GM23338 (cell line): ENCODE measurements at regions not wholly inside any gene's neighbourhood (a gene's known extent, or its start where the extent isn't known, plus 50 kb on each side); places are given as distances from the start of the nearest gene placed in this dataset.

Source experiments
- ATAC-seq: fragments of 200-7000 bp; cut with Tn5 transposase; 3 replicates; pipeline ENCODE4 v1.9.1; 2020
- DNase-seq: peaks from one replicate; pipeline ENCODE4 v3.0.0-alpha.2; 2015; ENCODE audit warnings: low spot score
- H2AFZ ChIP-seq: fragments of 200-600 bp; sonication (generic); 2 replicates; pipeline ENCODE4 v1.8.0; 2016; ENCODE audit warnings: antibody characterized with exemption, mild to moderate bottlenecking, moderate library complexity
- H3F3A ChIP-seq: fragments of 200-600 bp; sonication (generic); replicated peaks from 2 replicates; pipeline ENCODE4 v1.8.0; 2017; ENCODE audit warnings: antibody characterized with exemption, mixed run types, low read depth
- H3K27ac ChIP-seq: fragments of 200-600 bp; sonication (generic); 2 replicates; pipeline ENCODE4 v1.6.1; 2016; ENCODE audit warnings: low read depth
- H3K27me3 ChIP-seq: fragments of 200-600 bp; sonication (generic); 2 replicates; pipeline ENCODE4 v1.8.0; 2016; ENCODE audit warnings: mild to moderate bottlenecking, mixed run types, moderate library complexity; ENCODE audit not compliant: insufficient read depth
- H3K36me3 ChIP-seq: fragments of 200-600 bp; sonication (generic); 2 replicates; pipeline ENCODE4 v1.8.0; 2016; ENCODE audit warnings: mild to moderate bottlenecking; ENCODE audit not compliant: insufficient read depth
- H3K4me1 ChIP-seq: fragments of 200-600 bp; sonication (generic); 2 replicates; pipeline ENCODE4 v1.8.0; 2016; ENCODE audit warnings: mild to moderate bottlenecking, moderate library complexity; ENCODE audit not compliant: insufficient read depth
- H3K4me2 ChIP-seq: fragments of 200-600 bp; sonication (generic); 2 replicates; pipeline ENCODE4 v1.7.1; 2017; ENCODE audit warnings: mixed run types
- H3K4me3 ChIP-seq: fragments of 200-600 bp; sonication (generic); 2 replicates; pipeline ENCODE4 v1.6.1; 2016; ENCODE audit warnings: mixed run types
- H3K79me2 ChIP-seq: fragments of 200-600 bp; sonication (generic); replicated peaks from 2 replicates; pipeline ENCODE4 v1.8.0; 2017; ENCODE audit warnings: mild to moderate bottlenecking; ENCODE audit not compliant: insufficient read depth
- H3K9me2 ChIP-seq: fragments of 200-600 bp; sonication (generic); 2 replicates; pipeline ENCODE4 v1.8.0; 2017; ENCODE audit not compliant: insufficient read depth
- H4K20me1 ChIP-seq: fragments of 200-600 bp; sonication (generic); replicated peaks from 2 replicates; pipeline ENCODE4 v1.8.0; 2017; ENCODE audit warnings: mild to moderate bottlenecking; ENCODE audit not compliant: insufficient read depth
- H3K27ac Mint-ChIP-seq: 2 replicates; pipeline ENCODE4 v1.8.0; 2020; ENCODE audit warnings: inconsistent platforms, mild to moderate bottlenecking, moderate library complexity, mixed read lengths
- H3K27me3 Mint-ChIP-seq: 3 replicates; pipeline ENCODE4 v1.8.0; 2022; ENCODE audit warnings: low read depth, mild to moderate bottlenecking, moderate library complexity, mixed read lengths, inconsistent platforms; ENCODE audit not compliant: insufficient read depth, poor library complexity
- H3K36me3 Mint-ChIP-seq: 3 replicates; pipeline ENCODE4 v1.8.0; 2021; ENCODE audit warnings: low read depth, mild to moderate bottlenecking, inconsistent platforms, moderate library complexity, mixed read lengths
- H3K4me1 Mint-ChIP-seq: 3 replicates; pipeline ENCODE4 v1.8.0; 2020; ENCODE audit warnings: mild to moderate bottlenecking, inconsistent platforms, mixed read lengths
- H3K4me3 Mint-ChIP-seq: 3 replicates; pipeline ENCODE4 v1.8.0; 2021; ENCODE audit warnings: moderate library complexity, mild to moderate bottlenecking, inconsistent platforms, mixed read lengths
- H3K9me3 Mint-ChIP-seq: 3 replicates; pipeline ENCODE4 v1.8.0; 2020; ENCODE audit warnings: moderate library complexity, mild to moderate bottlenecking, inconsistent platforms, mixed read lengths
- EZH2phosphoT487 ChIP-seq: fragments of 200-600 bp; sonication (generic); IDR thresholded peaks from one replicate; pipeline ENCODE4 v1.8.1; 2018; ENCODE audit warnings: antibody characterized with exemption; ENCODE audit not compliant: unreplicated experiment
- JUNB ChIP-seq: IDR thresholded peaks from one replicate; pipeline ENCODE4 v1.6.1; 2016; ENCODE audit warnings: antibody characterized with exemption; ENCODE audit not compliant: unreplicated experiment
- POLR2AphosphoS5 ChIP-seq: IDR thresholded peaks from 2 replicates; pipeline ENCODE4 v1.6.1; 2016; ENCODE audit warnings: antibody characterized with exemption, low read depth
- ZNF331 ChIP-seq: fragments of 250-450 bp; sonication (Bioruptor Pico); IDR thresholded peaks from 2 replicates; pipeline ENCODE4 v1.5.0; 2020; ENCODE audit warnings: low read depth, mild to moderate bottlenecking, moderate library complexity
- TF ChIP-seq, protein P1 (sequence below): IDR thresholded peaks from one replicate; pipeline ENCODE4 v1.6.1; 2018; ENCODE audit warnings: antibody characterized with exemption; ENCODE audit not compliant: unreplicated experiment
- TF ChIP-seq, protein P2 (sequence below), 2 experiments: fragments of 200-600 bp in 1 of 2; sonication (generic) in 1 of 2; conservative IDR thresholded peaks; 2 replicates each; pipeline versions ENCODE4 v1.5.1 to v1.6.1; 2016 to 2017; ENCODE audit warnings: antibody characterized with exemption in 2 of 2, low read depth in 2 of 2, mild to moderate bottlenecking in 2 of 2, moderate library complexity in 1 of 2

DNA sequence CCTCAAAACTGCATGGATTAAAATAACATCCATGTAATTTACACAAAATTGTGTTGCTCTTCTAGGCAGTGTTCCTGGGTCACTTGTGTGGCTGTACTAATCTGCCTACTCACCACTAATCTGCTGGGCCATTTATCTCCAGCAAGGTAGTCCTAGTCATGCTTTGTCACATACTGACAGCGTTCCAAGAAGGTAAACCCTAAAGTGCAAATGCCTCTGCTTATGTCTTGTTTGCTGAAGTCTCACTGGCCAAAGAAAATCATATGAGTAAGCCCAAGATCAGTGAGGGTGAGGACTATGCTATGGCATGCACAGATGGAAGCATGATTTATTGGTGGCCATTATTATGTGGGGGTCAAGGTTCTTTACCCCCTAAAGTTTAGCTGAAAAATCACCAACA, 630.2 kb upstream of the LUZP2 start:
- TF ChIP-seq EZH2phosphoT487 (no peak), POLR2AphosphoS5 (no peak), ZNF331 (CRISPR knock-in tag) (no peak)
- TF ChIP-seq, protein P1, sequence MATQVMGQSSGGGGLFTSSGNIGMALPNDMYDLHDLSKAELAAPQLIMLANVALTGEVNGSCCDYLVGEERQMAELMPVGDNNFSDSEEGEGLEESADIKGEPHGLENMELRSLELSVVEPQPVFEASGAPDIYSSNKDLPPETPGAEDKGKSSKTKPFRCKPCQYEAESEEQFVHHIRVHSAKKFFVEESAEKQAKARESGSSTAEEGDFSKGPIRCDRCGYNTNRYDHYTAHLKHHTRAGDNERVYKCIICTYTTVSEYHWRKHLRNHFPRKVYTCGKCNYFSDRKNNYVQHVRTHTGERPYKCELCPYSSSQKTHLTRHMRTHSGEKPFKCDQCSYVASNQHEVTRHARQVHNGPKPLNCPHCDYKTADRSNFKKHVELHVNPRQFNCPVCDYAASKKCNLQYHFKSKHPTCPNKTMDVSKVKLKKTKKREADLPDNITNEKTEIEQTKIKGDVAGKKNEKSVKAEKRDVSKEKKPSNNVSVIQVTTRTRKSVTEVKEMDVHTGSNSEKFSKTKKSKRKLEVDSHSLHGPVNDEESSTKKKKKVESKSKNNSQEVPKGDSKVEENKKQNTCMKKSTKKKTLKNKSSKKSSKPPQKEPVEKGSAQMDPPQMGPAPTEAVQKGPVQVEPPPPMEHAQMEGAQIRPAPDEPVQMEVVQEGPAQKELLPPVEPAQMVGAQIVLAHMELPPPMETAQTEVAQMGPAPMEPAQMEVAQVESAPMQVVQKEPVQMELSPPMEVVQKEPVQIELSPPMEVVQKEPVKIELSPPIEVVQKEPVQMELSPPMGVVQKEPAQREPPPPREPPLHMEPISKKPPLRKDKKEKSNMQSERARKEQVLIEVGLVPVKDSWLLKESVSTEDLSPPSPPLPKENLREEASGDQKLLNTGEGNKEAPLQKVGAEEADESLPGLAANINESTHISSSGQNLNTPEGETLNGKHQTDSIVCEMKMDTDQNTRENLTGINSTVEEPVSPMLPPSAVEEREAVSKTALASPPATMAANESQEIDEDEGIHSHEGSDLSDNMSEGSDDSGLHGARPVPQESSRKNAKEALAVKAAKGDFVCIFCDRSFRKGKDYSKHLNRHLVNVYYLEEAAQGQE, result no peak
- no peaks in the 10 kb centered on the region for H3K4me1 Mint-ChIP-seq
- Histone ChIP-seq H3K27ac (no peak overlapping the region), H3K9me2 (no peaks in the 10 kb centered on the region; the same call in 1 of the 2 replicates), H3F3A (no peaks in the 10 kb centered on the region), H3K4me1 (no peaks in the 10 kb centered on the region), H4K20me1 (no peaks in the 10 kb centered on the region), H3K36me3 (no peaks in the 10 kb centered on the region), H3K79me2 (no peaks in the 10 kb centered on the region), H3K4me2 (no peak overlapping the region), H3K27me3 (no peaks in the 10 kb centered on the region), H2AFZ (no peak overlapping the region), H3K4me3 (no peak overlapping the region)
- DNase-seq (no peak), ATAC-seq (no peak)
- no peak overlapping the region for H3K4me3 Mint-ChIP-seq
- peaks cover 3% of the 10 kb centered on the region; the same call in 1 of the 3 replicates for H3K9me3 Mint-ChIP-seq
- no peaks in the 10 kb centered on the region for H3K27me3 Mint-ChIP-seq
- H3K36me3 Mint-ChIP-seq, result peaks cover 3% of the 10 kb centered on the region; the same call in 1 of the 3 replicates
- H3K27ac Mint-ChIP-seq, result no peak overlapping the region

DNA sequence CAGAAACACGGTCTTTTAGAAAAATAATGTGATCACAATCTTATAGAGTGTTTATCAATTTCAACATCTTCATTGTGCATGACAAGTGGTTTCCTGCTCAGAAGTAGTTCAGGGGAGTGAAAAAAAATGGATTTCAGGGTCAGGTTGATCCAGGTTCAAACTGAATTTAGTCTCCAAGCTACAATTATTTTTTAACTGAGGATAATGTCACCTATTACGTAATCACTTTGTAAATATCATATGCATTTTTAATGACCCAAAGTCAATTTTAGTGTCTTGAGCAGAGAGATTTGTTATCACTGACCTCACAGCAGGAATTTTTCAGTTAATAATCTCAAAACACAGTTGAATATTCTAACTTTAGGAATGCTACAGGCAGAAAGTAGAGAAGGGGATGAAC, 627.2 kb upstream of the LUZP2 start:
- peaks cover 3% of the 10 kb centered on the region; the same call in 1 of the 3 replicates for H3K9me3 Mint-ChIP-seq
- no peak overlapping the region for H3K27ac ChIP-seq

More for the DNA sequence above, 627.2 kb upstream of the LUZP2 start:
- no peak overlapping the region for H3K4me3 Mint-ChIP-seq
- no peaks in the 10 kb centered on the region; the same call in 2 of the 3 replicates for H3K4me1 Mint-ChIP-seq
- Histone ChIP-seq H3K4me3 (no peak overlapping the region), H3K9me2 (no peaks in the 10 kb centered on the region; the same call in 1 of the 2 replicates), H3K27me3 (no peaks in the 10 kb centered on the region), H3K36me3 (no peaks in the 10 kb centered on the region), H4K20me1 (no peaks in the 10 kb centered on the region), H3F3A (no peaks in the 10 kb centered on the region), H2AFZ (peak overlapping the region; percentile 44; the same call in 1 of the 2 replicates), H3K4me1 (no peaks in the 10 kb centered on the region), H3K79me2 (no peaks in the 10 kb centered on the region), H3K4me2 (no peak overlapping the region)
- no peak for DNase-seq
- no peaks in the 10 kb centered on the region for H3K27me3 Mint-ChIP-seq
- H3K27ac Mint-ChIP-seq, result no peak overlapping the region
- peaks cover 3% of the 10 kb centered on the region; the same call in 1 of the 3 replicates for H3K36me3 Mint-ChIP-seq
- TF ChIP-seq, protein P2, sequence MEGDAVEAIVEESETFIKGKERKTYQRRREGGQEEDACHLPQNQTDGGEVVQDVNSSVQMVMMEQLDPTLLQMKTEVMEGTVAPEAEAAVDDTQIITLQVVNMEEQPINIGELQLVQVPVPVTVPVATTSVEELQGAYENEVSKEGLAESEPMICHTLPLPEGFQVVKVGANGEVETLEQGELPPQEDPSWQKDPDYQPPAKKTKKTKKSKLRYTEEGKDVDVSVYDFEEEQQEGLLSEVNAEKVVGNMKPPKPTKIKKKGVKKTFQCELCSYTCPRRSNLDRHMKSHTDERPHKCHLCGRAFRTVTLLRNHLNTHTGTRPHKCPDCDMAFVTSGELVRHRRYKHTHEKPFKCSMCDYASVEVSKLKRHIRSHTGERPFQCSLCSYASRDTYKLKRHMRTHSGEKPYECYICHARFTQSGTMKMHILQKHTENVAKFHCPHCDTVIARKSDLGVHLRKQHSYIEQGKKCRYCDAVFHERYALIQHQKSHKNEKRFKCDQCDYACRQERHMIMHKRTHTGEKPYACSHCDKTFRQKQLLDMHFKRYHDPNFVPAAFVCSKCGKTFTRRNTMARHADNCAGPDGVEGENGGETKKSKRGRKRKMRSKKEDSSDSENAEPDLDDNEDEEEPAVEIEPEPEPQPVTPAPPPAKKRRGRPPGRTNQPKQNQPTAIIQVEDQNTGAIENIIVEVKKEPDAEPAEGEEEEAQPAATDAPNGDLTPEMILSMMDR (conservative IDR thresholded peaks at IDR 0.05; ENCODE audit: low read depth in 2 of 2), result no peak
- no peak for TF ChIP-seq JUNB
- no peak for TF ChIP-seq ZNF331 (CRISPR knock-in tag)
- TF ChIP-seq, protein P1, result no peak
- ATAC-seq, result no peak
